Stimulated activated CD4-positive, alpha-beta T cell treated with anti-CD3 and anti-CD28 coated beads, TNF-alpha, amount 100 ng/mL, for 48 hours (primary cell): ENCODE measurements at regions not wholly inside any gene's neighbourhood (a gene's known extent, or its start where the extent isn't known, plus 50 kb on each side); places are given as distances from the start of the nearest gene placed in this dataset.

Source experiments
- DNase-seq, 3 donors: peaks; one replicate each; pipeline ENCODE4 v3.0.0-alpha.2; 2020; ENCODE audit warnings: low read depth in 3 of 3

DNA sequence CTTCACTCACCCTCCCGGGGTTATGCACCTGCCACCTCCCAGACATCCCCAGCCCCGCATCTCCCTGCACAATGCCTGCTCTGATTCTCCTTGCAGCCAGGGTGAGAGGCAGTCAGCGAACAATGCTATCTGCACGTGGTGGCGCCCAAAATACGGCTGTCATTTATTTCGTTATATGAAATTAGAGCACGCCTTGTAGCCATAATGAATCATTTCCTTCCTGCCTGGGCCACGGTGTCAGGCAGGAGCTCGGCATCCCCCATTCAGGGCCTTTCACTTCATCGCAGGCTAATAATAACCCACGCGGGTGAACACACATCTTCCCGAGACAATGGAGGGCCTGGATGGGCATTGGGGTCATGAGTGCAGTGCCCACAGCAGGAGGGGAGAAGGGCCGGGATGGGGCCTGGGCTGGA, 143.8 kb upstream of the ZNF507 start:
- DNase-seq = no peak

DNA sequence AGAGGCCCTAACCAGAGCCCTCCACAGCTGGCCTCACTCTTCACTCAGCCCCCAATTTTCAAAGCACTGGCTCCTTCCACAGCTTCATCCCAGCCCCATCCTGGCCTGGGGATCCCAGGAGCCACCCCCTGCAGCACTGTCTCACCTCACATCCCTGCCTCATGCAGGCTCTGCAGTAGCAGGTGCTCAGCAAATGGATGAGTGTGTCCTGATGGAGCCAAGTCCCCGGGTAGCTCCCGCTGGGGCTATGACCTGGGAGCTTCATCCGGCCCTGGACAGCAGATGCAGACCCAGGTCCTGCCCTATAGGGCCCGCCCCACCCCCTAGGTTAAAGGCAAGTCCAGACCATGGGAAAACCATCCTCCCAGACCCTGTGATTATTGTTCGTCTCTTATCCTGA, 143.2 kb upstream of the ZNF507 start:
- no peak for DNase-seq

- DNase-seq = no peak
Observed at GRCh38 chr19:32203161-32203560, 142.2 kb upstream of the ZNF507 start.

DNA sequence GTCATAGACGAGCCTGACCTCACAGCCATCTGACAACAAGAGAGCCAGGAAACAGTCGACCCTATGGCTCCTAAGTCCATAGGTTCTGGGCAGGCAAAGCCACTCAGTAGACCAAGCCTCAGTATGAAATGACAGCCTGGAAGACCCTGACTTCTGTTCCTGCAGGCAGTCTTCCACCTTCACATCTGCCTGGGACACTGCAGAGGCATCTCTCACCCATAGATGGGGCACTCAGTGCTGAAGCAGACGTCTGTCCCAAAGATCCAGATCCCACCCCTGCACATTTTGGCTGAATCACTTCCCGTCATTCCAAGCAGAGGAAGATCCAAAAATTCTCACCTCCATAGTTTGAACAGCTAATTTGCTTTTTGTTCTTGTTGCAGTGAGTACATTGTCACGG, 139.3 kb upstream of the ZNF507 start:
- DNase-seq = no peak

DNA sequence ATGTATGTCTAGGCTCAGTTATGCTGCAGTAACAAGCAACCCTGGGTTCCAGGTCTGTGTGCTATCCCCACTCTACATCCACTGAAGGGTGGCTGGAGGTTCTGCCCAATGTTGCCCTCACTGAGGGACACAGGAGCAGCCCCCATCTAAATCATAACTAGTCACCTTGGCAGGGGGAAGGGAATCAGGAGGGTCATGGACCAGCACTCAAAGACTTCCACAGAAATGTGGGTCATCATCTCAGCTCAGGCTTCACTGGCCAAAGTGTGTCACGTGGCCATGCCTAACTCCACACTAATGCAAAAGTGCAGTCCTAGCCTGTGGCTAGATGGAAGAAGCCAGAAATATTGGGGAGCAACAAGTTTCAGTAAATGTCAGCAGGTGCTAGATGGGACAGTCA, 137.3 kb upstream of the ZNF507 start:
- no peak for DNase-seq

DNA sequence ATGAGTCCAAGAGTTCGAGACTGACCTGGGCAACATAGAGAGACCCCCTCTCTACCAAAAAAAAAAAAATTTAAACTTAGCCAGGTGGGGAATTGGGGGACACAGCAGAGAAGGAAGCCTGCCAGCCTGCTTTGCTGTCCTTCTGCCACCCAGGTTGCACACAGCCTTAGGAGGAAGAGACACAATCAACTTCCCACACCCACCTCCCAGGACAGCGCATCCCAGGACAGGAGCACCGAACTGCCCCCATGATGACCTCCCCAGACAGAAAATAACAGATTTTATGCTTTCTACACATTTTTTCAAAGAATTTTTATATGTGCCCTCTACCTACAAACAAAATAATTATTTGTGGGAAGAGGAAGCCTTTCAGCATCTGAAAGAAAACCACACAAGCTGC, 126.0 kb upstream of the ZNF507 start:
- no peak for DNase-seq

DNA sequence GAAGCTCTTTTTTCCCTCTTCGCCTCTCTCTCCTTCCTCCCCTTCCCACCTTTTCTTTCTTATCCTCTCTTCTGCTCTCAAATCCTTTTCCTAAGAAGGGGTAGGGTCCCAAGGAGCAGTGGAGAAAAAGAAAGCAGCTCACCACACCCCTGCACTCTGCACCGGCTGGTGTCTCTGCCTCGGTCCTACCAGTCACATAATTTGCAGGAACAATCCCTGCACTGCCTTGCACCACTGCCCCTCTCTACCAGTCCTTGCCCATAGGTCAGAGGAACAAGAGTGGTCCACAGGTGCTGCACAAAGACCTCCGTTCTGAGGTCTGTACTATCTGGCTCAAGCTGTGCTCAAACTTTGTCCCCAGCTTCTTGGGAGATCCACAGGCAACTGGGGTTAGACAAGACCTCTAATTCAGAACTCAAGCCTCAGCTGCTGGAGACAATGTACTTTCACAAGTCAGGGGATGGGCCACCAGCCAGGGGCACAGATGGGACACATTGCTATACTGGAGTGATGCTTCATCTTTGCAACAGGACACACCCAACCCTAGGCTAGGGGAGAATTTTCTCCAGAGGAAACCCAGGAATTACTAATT, 125.4 kb upstream of the ZNF507 start:
- no peak for DNase-seq

DNA sequence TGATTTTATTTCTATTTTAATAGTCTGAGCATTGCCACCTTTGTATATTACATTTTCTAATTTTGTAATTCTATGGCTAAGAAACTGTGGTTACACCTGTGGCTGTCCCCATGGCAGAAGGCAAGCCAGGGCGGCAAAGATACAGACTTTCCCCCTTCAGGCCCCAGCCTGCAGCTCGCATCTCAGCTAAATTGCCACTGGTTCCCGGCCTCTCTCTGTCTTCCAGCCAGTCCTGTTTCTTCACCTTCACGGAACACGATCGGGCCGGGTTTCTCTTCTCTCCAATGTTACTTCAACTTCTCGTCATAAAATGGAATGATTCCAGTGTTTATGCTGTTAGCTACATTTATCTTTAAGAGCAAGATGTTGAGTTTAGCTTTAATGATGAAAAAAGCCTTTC, 124.5 kb upstream of the ZNF507 start:
- DNase-seq = no peak

GRCh38 chr19:32222556-32222955, 122.9 kb upstream of the ZNF507 start:
- DNase-seq = no peak

DNA sequence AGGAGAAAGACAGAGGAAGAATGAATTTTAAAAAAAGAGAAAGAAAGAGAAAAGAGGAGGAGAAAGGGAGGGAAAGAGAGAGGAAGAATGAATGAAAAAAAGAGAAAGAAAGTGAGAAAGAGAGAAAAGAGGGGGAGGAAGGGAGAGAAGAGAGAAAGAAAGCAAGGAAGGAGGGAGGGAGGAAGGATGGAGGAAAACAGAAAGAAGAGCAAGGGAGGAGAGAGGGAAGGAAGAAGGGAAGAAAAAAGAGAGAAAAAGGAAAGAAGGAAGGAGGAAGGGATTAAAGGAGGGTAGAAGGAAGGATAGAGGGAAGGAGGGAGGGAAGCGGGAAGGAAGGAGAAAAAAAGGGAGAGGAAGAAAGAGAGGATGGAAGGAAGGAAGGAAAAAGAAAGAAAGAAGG, 122.3 kb upstream of the ZNF507 start:
- DNase-seq = no peak

- peak in 1 of 3 donors; percentile 19 for DNase-seq
Observed at GRCh38 chr19:32223595-32224370, 121.6 kb upstream of the ZNF507 start.

DNA sequence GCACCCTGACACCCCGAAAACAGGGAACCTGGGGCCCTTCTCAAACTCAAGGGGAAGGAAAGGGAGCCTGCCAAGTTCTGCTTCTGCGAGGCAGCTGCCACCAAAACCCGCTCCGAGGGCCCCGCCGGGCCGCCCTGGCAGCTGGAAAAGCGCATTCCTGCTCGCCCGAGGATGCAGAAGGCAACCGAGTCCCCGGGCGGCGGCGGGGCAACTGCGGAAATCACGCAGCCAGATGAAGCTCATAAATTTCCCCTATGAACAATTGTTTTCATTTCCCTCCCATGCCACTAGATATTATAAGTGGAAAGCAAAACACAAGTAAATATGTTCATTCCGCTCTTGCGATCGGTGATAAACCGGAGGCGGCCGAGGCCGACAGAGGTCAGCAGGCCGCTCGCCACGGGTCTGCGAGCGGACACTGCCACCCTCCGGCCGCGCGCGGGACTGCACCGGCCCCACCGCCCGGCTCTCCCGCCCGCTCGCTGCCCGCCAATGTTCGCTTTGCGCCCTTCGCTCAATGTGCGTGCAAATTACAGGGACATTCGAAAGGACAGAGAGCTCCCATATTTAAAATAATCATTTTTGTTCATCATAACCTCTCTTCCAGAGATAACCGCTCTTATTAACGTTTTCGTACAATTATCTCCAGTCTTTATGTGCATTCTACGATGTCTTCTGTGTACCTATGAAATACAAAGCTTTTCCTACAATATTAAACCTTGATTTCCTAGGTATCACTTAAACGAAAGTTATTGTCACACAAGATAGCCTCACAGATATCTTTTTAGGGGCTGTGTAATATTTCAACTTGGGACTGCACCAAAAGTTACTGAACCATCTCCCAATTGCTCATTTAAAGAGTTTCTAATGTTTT, 120.8 kb upstream of the ZNF507 start:
- DNase-seq = peak in 2 of 3 donors; percentile 28 to 49

DNA sequence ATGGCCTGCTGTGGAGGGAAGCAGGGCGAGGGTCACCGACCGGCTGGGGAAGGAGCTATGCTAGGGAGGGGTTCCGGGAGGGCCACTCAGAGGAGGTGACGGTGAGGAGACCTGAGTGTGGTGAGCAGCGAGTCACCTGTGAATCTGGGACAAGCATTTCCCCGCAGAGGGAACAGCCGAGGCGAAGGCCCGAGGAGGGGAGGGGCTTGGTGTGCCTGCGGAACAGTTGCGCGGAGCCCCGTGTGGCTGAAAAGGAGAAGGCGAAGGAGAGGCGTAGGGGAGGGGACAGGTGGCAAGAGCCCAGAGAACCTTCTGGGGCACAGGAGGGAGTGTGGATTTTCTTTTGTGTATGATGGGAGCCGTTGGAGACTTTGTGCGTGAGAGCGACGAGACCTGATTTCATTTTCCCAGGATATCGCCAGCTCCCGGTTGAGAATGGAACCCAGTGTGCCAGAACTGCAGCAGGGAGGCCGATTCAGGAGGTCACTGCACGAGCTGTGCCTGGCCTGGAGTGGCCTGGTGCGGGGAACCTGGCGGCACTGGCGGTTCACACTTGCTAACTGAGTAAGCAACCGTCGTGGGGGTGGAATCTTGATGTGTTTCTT, 117.7 kb upstream of the ZNF507 start:
- no peak for DNase-seq

DNA sequence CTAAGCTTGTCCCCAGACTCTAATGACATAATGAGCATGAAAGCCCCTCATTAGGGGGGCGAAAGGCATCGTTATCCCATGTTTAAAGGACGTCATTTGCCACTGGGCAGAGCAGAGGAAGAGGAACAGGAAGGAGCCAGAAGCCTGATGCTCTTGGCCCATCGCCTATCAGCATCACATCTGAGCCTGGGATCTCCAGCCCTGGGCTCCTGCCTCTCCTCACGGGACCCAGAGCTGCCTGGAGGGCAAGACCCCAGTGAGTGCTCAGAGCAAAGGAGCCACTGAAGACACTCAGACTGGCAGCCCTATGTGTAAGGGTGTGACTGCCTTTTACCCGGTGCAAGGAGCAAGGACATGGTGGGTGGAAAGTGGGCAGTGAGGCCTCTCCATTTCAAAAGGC, 115.0 kb upstream of the ZNF507 start:
- DNase-seq = no peak

DNA sequence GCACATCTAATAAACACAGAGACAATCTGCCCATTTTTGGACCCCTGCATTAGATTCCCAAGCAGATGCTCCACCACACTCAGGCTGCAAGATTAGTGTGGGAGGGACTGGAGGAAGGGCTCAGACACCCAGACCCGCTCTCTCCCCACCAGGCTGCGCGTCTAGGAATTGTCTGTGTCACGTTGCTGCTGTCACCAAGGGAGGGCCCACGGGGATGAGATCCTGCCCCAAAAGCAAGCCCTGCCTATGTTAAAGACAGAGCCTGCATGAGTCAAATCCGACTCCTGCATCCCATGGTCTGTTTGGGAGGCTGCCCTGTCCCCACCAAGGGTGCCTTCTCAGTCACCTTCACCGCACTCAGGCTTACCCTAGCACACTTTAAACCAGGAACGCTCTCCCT, 114.4 kb upstream of the ZNF507 start:
- DNase-seq = no peak

DNA sequence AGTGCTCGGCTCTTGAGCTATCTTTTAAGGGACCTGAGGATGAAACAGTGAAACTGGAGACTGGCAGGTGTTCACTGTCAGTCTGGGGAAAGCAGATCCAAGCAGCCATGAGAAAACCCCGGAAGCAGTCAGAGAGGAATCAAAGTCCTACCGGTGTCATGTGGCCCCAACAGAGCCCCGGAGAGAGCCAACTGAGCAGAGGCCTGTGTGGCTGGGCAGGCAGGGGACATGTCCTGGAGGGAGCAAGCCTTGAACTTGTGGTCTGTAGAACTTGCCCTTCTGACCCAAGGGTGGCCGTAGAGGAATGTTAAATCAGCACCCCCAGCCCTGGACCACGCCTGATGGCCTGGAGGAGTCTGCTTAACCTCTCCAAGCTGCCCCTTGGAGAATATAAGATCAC, 113.7 kb upstream of the ZNF507 start:
- DNase-seq = no peak

DNA sequence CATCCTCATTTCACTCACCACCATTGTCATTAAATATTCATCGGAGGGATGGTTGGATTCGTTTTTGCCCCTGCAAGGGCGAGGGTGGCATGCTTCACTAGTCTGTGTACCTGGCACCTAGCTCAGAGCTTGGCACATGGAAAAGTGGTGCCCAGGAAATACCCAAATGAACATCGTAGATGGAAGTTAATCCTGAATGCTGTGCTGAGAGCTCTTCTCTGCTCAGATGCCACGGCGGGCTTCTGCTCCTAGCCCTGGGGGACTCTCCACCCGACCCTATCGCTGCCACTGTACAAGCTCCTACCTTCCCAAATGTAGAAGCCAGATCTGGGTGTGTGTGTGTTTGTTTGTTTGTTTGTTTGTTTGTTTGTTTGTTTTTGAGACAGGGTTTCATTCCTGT, 113.0 kb upstream of the ZNF507 start:
- DNase-seq = no peak

DNA sequence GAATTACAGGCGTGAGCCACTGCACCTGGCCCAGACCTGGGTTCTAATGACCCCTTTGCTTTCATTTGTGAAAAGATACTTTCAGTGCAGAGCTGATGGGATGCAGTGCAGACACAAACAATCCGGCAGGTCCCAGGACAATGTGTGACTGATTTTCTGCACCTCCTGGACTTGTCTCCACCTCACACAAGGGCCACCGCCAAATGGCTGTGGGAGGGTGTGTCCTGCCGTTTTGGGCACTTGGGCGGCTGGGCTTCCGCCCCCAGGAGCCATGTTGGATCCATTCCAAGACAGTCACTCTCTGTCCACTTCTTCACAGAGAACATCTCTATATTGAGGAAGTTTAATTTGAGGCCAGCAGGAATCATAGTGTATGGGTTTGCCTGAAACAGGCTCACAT, 112.3 kb upstream of the ZNF507 start:
- DNase-seq = no peak

GRCh38 chr19:32233885-32234284, 111.5 kb upstream of the ZNF507 start:
- no peak for DNase-seq

GRCh38 chr19:32234663-32235217, 110.7 kb upstream of the ZNF507 start:
- DNase-seq = no peak

DNA sequence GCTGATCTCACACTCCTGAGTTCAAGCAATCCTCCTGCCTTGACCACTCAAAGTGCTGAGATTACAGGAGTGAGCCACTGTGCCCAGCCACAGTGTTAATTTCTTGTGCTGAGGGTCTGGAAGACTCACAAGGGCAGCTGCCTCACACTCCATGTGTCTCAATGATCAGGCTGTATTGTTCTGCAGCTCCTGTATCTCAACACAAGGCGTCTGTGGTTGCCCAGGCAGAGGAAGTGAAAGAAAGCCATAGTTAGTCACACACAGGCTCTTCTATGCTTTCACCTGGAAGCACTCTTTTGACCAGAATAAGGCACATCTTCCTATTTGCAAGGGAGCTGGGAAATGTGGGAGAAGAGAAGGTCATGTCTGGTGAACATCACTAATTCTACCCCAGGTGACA, 107.3 kb upstream of the ZNF507 start:
- DNase-seq = no peak

- DNase-seq = no peak
Observed at GRCh38 chr19:32240316-32240715, 105.1 kb upstream of the ZNF507 start.
